LNCAP (cell line): ENCODE measurements at regions not wholly inside any gene's neighbourhood (a gene's known extent, or its start where the extent isn't known, plus 50 kb on each side); places are given as distances from the start of the nearest gene placed in this dataset.

Experiments
- CTCF ChIP-seq: fragments of 450-650 bp; IDR thresholded peaks from 2 replicates; pipeline ENCODE4 v1.5.1; 2017; ENCODE audit warnings: mild to moderate bottlenecking

GRCh38 chr6:90765491-90765890 is 178.6 kb upstream of the MAP3K7 start:
- TF ChIP-seq CTCF, result no peak

DNA sequence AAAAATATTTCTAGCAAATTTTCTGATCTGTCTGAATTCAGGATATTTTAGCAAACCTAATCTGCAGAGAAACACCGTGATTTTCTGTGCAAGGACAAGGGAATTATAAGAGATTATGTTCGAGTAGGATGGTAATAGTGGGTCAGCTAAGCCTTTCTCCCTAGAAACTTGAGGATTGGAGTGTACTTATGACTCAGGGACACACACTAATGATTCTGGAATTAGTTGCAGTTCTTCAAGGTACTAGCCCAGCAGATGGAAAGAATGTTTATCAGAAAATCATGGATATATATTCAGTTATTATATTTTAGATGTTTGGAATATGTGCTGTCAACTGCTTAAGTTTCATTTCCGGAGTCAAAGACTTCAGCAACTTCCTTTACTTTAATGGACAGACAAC is 177.1 kb upstream of the MAP3K7 start:
- no peak for TF ChIP-seq CTCF

DNA sequence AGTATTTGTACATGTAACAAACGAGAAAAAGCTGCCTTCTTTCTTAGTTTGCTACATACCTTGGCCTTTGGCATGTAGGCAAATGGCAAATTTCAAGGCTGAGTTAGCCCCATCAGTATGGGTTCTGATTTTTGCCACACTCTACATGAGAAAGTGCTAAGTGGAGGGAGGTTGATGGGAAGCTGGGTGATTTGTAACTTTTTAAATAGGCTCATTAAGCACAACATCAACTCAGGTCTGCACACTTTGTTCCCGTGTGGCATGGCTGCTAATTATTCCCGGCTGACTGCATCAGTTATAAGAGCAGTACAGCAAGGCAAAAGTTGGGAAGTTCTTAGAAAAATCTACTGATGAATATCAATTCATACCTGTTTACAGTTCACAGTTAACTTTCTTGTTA is 172.8 kb upstream of the MAP3K7 start:
- no peak for TF ChIP-seq CTCF

DNA sequence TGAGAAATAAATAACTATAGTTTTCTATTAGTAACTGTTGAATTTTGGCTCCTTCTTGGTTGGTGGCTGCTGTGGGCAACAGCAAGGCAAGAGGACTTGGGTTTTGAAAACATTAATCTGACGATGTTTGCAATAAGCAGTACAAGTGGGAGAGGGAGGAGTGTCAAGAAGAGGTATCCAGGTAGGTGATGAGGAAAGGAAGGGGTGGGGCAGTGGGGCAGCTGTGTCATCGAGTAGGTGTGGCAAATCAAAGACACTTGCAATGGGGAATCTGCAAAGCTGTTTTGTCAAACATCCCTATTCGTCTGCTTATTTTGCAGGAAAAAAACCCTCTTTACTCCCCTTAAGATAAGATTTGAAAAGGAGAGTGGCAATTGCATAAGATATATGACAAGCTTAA is 171.9 kb upstream of the MAP3K7 start:
- no peak for TF ChIP-seq CTCF

DNA sequence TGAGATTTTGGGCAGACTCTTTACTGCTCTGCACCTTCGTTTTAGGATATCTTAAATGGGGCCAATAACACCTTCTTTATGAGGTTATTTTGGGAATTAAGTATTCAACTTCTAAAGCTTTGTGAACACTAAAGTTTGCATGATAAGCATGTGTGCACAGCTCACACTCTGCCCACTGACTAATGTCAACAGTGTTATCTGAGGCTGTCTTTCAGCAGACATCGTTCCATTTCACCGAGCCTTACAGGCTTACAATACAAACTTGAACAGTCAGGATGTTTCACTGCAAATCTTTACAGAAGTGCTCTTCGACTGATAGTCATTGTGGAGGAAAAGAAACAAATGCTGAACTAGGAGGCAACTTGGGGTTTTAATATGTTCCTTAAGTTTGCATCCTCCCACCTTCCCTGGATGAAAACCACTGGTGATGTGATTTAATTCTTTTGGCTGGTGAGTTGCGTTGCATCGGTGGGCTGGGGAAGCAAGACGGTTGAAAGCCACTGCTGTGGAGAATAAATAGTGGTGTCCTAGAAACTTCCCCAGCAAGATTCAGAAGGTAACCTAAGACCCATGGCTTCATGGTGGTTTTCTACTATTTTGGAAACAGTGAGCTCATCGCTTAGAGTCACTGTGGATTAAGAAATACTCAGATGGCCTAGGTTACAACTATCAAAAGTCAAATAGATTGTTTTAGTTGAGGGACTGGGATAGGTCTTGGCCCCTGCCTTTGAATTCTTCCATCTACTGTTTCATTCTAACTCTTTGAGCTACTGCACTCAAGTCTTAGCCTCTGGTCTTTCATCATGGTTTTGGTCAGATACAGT is 167.2 kb upstream of the MAP3K7 start:
- TF ChIP-seq CTCF, result no peak

GRCh38 chr6:90739802-90740201 is 152.9 kb upstream of the MAP3K7 start:
- TF ChIP-seq CTCF, result no peak

DNA sequence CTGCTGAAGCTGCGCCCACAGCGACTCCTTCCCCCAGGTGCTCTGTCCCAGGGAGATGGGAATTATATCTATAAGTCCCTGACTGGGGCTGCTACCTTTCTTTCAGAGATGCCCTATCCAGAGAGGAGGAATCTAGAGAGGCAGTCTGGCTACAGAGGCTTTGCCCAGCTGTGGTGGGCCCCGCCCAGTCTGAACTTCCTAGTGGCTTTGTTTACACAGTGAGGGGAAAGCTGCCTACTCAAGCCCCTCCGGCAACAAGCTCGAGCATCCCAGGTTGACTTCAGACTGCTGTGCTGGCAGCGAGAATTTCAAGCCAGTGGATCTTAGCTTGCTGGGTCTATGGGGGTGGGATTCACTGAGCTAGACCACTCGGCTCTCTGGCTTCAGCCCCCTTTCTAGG is 152.5 kb upstream of the MAP3K7 start:
- TF ChIP-seq CTCF, result no peak
